DOHH2 (cell line): ENCODE measurements at regions not wholly inside any gene's neighbourhood (a gene's known extent, or its start where the extent isn't known, plus 50 kb on each side); places are given as distances from the start of the nearest gene placed in this dataset.

Experiments used
- H3F3A ChIP-seq: fragments of 200-600 bp; sonication (generic), shearing (Covaris generic); 2 replicates; pipeline ENCODE4 v1.6.0; 2016; ENCODE audit warnings: antibody characterized with exemption, mild to moderate bottlenecking; ENCODE audit not compliant: control insufficient read depth, insufficient read depth
- H3K27ac ChIP-seq: fragments of 200-600 bp; sonication (generic); 2 replicates; pipeline ENCODE4 v1.5.1; 2014; ENCODE audit warnings: low read depth, mild to moderate bottlenecking, low read length, moderate library complexity
- H3K27me3 ChIP-seq: fragments of 200-600 bp; sonication (generic); 2 replicates; pipeline ENCODE4 v1.6.1; 2014; ENCODE audit warnings: mild to moderate bottlenecking, low read length, mixed read lengths; ENCODE audit not compliant: control insufficient read depth
- H3K36me3 ChIP-seq: fragments of 200-600 bp; sonication (generic); 2 replicates; pipeline ENCODE4 v1.6.1; 2014; ENCODE audit warnings: mild to moderate bottlenecking, low read length, moderate library complexity, mixed read lengths; ENCODE audit not compliant: control insufficient read depth
- H3K4me1 ChIP-seq: fragments of 200-600 bp; sonication (generic); 2 replicates; pipeline ENCODE4 v1.6.1; 2014; ENCODE audit warnings: mild to moderate bottlenecking, low read length, mixed read lengths; ENCODE audit not compliant: control insufficient read depth
- H3K4me2 ChIP-seq: fragments of 200-600 bp; sonication (generic); 2 replicates; pipeline ENCODE4 v1.6.0; 2014; ENCODE audit warnings: mild to moderate bottlenecking, low read length, moderate library complexity
- H3K4me3 ChIP-seq: fragments of 200-600 bp; sonication (generic); 2 replicates; pipeline ENCODE4 v1.5.1; 2014; ENCODE audit warnings: mild to moderate bottlenecking, low read length, mixed read lengths
- H3K79me2 ChIP-seq: fragments of 200-600 bp; sonication (generic); 2 replicates; pipeline ENCODE4 v1.6.1; 2014; ENCODE audit warnings: mild to moderate bottlenecking, low read length, mixed read lengths; ENCODE audit not compliant: control insufficient read depth
- H3K9me2 ChIP-seq: fragments of 200-600 bp; sonication (generic); replicated peaks from 2 replicates; pipeline ENCODE4 v1.6.1; 2014; ENCODE audit warnings: mild to moderate bottlenecking, low read length, mixed read lengths; ENCODE audit not compliant: control insufficient read depth
- H3K9me3 ChIP-seq: fragments of 200-600 bp; sonication (generic); 2 replicates; pipeline ENCODE4 v1.6.1; 2014; ENCODE audit warnings: antibody characterized with exemption, low read length, mixed read lengths; ENCODE audit not compliant: control insufficient read depth, insufficient read depth
- H4K20me1 ChIP-seq: fragments of 200-600 bp; sonication (generic); 2 replicates; pipeline ENCODE4 v1.6.0; 2014; ENCODE audit warnings: low read depth, mild to moderate bottlenecking, antibody characterized with exemption, low read length, moderate library complexity; ENCODE audit not compliant: control insufficient read depth, insufficient read depth
- CTCF ChIP-seq: fragments of 200-600 bp; sonication (generic); IDR thresholded peaks from one replicate; pipeline ENCODE4 v1.5.1; 2014; ENCODE audit warnings: antibody characterized with exemption, mild to moderate bottlenecking, low read depth, low read length; ENCODE audit not compliant: poor library complexity, severe bottlenecking
- EZH2phosphoT487 ChIP-seq: fragments of 200-600 bp; sonication (generic); IDR thresholded peaks from 2 replicates; pipeline ENCODE4 v1.6.1; 2017; ENCODE audit warnings: borderline replicate concordance, mild to moderate bottlenecking, antibody characterized with exemption, low read length, moderate library complexity, mixed read lengths

- Histone ChIP-seq H3F3A (no peaks in the 10 kb centered on the region), H3K4me3 (no peak overlapping the region), H3K9me3 (no peaks in the 10 kb centered on the region), H3K36me3 (no peaks in the 10 kb centered on the region), H3K4me1 (no peaks in the 10 kb centered on the region), H3K4me2 (no peak overlapping the region), H4K20me1 (no peaks in the 10 kb centered on the region), H3K79me2 (no peaks in the 10 kb centered on the region), H3K27ac (no peak overlapping the region), H3K9me2 (no peaks in the 10 kb centered on the region), H3K27me3 (no peaks in the 10 kb centered on the region)
- TF ChIP-seq EZH2phosphoT487 (no peak), CTCF (no peak)
Observed at GRCh38 chr1:99589186-99589636, 56.7 kb upstream of the PALMD start.

- Histone ChIP-seq H3K27ac (no peak overlapping the region), H3K27me3 (no peaks in the 10 kb centered on the region), H3K36me3 (no peaks in the 10 kb centered on the region), H3K4me3 (no peak overlapping the region), H3F3A (no peaks in the 10 kb centered on the region), H3K4me2 (no peak overlapping the region), H4K20me1 (no peaks in the 10 kb centered on the region), H3K79me2 (no peaks in the 10 kb centered on the region), H3K4me1 (no peaks in the 10 kb centered on the region), H3K9me2 (no peaks in the 10 kb centered on the region), H3K9me3 (no peaks in the 10 kb centered on the region)
- TF ChIP-seq EZH2phosphoT487 (no peak), CTCF (no peak)
Observed at GRCh38 chr1:99590578-99591209, 55.2 kb upstream of the PALMD start.

- Histone ChIP-seq H3K4me3 (no peak overlapping the region), H3K27ac (no peak overlapping the region), H3K27me3 (no peaks in the 10 kb centered on the region), H3K9me2 (no peaks in the 10 kb centered on the region), H3F3A (no peaks in the 10 kb centered on the region), H3K4me2 (no peak overlapping the region), H3K79me2 (no peaks in the 10 kb centered on the region), H3K4me1 (no peaks in the 10 kb centered on the region), H3K36me3 (no peaks in the 10 kb centered on the region), H4K20me1 (no peaks in the 10 kb centered on the region), H3K9me3 (no peaks in the 10 kb centered on the region)
- TF ChIP-seq CTCF (no peak), EZH2phosphoT487 (no peak)
Observed at GRCh38 chr1:99591886-99592285, 54.0 kb upstream of the PALMD start.
